ENCODE measurements at regions not wholly inside any gene's neighbourhood (a gene's known extent, or its start where the extent isn't known, plus 50 kb on each side); places are given as distances from the start of the nearest gene placed in this dataset.
"Not testable (repeated sequence)": the region's sequence is repeated elsewhere in the genome, so short reads cannot be mapped to it uniquely, and the experiment has no call there.

DNA sequence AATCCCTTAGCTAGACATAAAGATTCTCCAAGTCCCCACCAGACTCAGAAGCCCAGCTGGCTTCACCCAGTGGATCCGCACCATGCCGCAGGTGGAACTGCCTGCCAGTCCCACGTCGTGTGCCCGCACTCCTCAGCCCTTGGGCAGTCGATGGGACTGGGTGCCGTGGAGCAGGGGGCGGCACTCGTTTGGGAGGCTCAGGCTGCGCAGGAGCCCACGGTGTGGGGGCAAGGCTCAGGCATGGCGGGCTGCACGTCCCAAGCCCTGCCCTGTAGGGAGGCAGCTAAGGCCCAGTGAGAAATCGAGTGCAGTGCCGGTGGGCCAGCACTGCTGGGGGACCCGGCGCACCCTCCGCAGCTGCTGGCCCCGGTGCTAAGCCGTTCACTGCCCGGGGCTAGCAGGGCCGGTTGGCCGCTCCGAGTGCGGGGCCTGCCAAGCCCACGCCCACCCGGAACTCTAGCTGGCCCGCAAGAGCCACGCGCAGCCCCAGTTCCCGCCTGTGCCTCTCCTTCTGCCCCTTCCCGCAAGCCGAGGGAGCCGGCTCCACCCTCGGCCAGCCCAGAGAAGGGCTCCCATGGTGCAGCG, 95.9 kb upstream of the DTNBP1 start:
- DNase-seq, result no peak

DNA sequence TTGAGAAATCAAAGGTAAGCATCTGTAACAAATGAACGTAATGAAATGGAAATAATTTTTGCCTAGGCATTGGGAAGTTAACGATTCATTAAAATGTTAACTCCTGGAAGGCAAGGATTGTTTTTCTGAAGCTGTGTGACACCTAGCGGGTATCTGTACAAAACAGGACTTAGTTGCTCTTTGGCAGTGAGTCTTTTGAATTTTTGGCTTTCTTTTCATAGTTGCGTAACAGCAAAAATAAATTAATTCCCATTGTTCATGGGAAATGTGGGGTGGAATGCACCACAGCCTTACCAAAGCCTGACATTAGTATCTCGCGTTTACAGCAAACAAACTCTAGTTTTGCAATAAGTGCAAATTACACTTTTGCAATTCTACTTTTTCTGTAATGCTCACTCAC, 92.7 kb upstream of the DTNBP1 start:
- no peak for DNase-seq

- no peak for DNase-seq
Observed at GRCh38 chr6:15754706-15755079, 91.9 kb upstream of the DTNBP1 start.

GRCh38 chr6:15754035-15754705, 91.3 kb upstream of the DTNBP1 start:
- DNase-seq, result no peak

GRCh38 chr6:15752820-15753219, 90.0 kb upstream of the DTNBP1 start:
- DNase-seq, result no peak

DNA sequence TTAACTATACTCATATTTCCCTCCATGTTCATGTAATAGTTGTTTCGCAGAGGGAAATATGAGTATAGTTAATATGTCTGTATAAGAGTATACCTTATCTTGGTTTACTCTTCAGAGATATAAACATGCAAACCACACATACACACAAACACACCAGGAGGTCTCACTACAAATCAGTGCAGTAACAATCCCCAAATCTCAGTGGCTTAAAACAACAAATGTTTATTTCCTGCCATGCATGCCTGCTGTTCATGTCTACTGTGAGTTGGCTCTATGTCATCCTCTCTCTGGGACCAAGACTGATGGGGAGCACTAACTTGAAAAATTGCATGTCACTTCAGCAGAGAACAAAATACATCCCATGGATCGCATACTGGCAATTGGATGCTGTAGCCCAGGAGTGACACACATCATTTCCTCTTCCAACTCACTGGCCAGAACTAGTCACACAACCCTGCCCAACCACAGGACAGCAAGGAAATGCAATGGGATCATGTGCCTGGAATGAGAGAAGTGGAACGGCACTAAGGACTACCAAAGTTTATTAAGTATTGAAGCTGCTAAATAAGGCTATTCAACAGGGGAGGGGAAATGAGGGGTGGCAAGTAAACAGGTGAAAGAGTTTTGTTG, 89.0 kb upstream of the DTNBP1 start:
- DNase-seq, result no peak

GRCh38 chr6:15748341-15748740, 85.5 kb upstream of the DTNBP1 start:
- DNase-seq, result no peak

GRCh38 chr6:15747354-15747883, 84.6 kb upstream of the DTNBP1 start:
- no peak for DNase-seq

- no peak for DNase-seq
Observed at GRCh38 chr6:15745781-15746180, 83.0 kb upstream of the DTNBP1 start.

GRCh38 chr6:15744818-15745402, 82.1 kb upstream of the DTNBP1 start:
- no peak for DNase-seq

GRCh38 chr6:15742013-15742412, 79.2 kb upstream of the DTNBP1 start:
- not testable (repeated sequence) for DNase-seq

GRCh38 chr6:15741405-15741804, 78.6 kb upstream of the DTNBP1 start:
- DNase-seq, result no peak

DNA sequence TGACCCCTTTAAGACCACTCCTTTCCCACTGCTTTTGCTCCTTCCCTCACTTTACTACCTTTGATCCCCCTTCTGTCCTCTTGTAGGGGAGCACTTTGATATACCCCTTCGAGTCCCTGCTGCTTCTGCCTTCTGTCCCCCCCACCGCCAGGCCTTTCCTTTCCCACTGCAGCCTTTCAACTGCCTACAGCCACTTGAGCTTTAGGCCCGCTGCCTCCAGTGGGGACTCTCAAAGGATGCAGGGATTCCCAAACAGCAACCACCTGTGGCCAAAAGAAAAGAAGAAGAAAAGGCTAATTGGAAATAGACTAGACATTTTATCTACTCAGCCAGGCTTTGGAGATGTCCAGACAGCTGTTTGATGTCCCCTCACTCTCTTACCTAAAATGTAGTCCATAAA, 77.0 kb upstream of the DTNBP1 start:
- no peak for DNase-seq

DNA sequence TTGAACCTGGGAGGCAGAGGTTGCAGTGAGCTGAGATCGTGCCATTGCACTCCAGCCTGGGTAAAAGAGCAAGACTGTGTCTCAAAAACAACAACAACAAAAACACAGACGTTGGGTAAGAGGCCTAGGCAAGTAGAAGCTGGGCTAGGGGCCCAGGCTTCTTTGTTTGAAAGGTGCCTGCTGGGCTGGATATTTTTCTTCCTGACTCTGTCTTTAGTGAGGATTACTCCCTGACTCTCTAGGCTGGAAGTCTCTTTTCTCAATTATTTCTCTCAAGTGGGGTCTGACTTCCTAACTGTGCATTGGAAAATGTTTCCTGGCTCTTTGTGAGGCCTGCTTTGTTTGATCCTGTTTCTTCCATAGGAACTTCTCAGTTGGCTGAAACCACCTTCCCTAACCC, 76.5 kb upstream of the DTNBP1 start:
- no peak for DNase-seq

GRCh38 chr6:15738195-15738594, 75.4 kb upstream of the DTNBP1 start:
- not testable (repeated sequence) for DNase-seq

GRCh38 chr6:15736297-15736696, 73.5 kb upstream of the DTNBP1 start:
- no peak for DNase-seq

DNA sequence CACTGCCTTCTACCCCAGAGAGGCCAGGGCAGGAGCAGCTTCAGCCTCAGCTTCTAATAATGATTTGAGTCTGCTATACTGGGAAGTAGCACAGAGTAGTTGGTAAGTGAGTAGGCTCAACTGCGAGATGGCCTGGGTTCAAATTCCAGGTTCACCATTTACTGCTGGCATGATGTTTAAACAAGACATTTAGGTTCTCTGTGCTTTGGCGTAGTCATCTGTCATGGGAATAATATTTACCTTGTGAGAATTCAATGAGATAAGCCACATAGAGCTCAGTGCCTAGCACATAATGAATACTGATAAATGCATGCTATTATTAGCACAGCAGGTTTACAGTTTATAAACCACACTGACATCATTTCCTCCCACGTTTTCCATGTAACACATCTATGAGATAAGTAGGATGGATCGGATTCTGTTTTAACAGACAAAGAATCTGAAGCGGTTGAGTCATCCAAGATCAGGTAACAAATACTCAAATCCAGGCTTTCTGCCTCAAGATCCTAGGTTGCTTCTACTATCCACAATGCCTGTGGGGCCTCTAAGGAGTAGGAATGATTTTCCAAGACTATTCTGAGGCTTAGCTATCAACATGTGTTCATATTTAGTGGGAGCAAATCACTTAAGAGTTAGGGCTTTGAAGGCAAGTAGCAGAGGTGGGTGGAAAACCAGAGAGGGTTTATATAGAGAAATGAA, 72.9 kb upstream of the DTNBP1 start:
- DNase-seq, result no peak

DNA sequence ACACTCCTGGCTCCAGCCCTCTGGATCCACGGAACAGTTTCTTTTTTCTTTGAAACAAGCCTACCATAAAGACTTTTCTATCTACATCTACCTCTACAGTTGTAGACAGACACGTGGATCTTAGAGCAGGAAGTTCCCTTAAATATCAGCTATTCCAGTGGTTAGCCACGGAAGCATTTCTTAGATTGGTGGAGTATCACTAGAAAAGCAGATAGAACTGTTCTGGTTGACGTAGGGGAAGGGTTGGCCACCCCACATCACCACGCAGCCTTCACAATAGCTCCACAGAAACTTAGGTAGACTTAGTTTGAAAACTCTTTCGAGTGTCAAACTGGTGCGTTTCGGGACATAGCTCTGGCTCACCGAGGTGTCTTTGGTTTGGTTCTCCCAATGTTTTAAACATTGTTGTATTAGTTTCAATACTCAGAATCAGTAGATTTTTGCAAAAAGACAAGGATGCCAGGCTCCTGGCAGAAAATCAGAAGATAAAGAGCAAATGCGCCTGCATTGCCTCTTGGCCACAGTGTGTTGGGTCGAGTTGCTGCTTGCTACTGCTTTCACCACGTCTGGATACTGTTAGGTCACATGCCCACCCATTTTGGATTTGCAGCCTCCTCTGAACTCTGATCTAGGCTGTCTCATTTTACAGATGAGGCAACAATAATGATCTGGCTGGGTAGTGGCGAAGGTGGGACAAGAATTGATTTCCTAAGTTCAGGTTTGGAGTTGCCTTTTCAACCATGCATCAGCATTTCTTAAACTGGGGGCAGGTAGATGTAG, 71.5 kb upstream of the DTNBP1 start:
- DNase-seq, result no peak

DNA sequence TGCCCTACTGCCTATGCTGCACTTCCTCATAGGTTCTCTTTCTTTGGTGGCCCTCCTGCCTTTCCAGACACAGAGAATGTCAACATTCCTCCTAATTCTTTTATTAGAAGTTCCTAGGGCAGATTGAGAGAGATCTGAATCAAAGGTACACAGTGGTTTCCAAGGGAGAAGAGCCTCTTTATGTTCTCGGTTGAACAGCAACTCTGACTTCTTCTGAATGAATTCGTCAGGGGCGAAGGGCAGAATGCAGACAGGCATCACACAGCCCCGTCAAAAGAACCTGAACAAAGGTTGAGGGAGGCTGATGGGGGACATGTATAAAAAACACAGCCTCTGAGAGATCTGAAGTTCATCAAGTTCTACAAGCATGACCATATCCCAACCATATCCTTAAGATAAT, 68.1 kb upstream of the DTNBP1 start:
- DNase-seq, result no peak

GRCh38 chr6:15730442-15730841, 67.6 kb upstream of the DTNBP1 start:
- DNase-seq, result no peak

- DNase-seq, result no peak
Observed at GRCh38 chr6:15722731-15723130, 59.9 kb upstream of the DTNBP1 start.

- DNase-seq, result no peak
Observed at GRCh38 chr6:15716889-15717288, 54.1 kb upstream of the DTNBP1 start.

DNA sequence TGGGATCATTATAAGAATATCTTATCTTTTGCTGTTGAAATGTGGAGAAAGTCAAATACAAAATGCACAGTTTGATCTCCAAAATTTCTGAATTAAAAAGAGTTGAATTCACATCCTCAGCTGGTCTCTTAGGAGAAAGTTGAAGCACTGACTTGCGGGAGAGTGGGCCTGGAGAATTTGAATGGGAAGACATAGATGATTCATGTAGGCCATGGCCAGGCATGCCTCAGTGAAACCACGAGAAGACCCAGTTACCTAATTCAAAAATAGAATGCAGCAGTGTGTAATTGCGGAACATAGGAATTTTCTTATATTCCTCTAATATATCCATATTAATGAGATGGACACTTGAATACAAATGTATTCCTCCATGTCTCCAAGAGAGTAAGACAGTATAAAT, 53.0 kb upstream of the DTNBP1 start:
- DNase-seq, result no peak
